Muscle of leg (tissue), 3 donors: ENCODE measurements at regions not wholly inside any gene's neighbourhood (a gene's known extent, or its start where the extent isn't known, plus 50 kb on each side); places are given as distances from the start of the nearest gene placed in this dataset.

Source experiments
- DNase-seq: peaks from one replicate; pipeline ENCODE4 v3.0.0; 2013
- H3K27ac ChIP-seq: one replicate; pipeline ENCODE4 v1.5.1; 2013; ENCODE audit warnings: mild to moderate bottlenecking, low read length, control low read depth
- H3K27me3 ChIP-seq: one replicate; pipeline ENCODE4 v1.6.1; 2013; ENCODE audit warnings: low read length; ENCODE audit not compliant: control insufficient read depth, insufficient read depth
- H3K36me3 ChIP-seq: one replicate; pipeline ENCODE4 v1.6.1; 2013; ENCODE audit warnings: low read length; ENCODE audit not compliant: control insufficient read depth, insufficient read depth
- H3K4me1 ChIP-seq: one replicate; pipeline ENCODE4 v1.6.1; 2013; ENCODE audit warnings: low read length; ENCODE audit not compliant: control insufficient read depth, insufficient read depth
- H3K4me3 ChIP-seq: one replicate; pipeline ENCODE4 v1.5.1; 2013; ENCODE audit warnings: low read length, control low read depth
- H3K9me3 ChIP-seq: replicated peaks from 2 replicates; pipeline ENCODE4 v1.6.1; 2013; ENCODE audit warnings: low read depth, low read length; ENCODE audit not compliant: control insufficient read depth
- WGBS: methylation state at CpG from one replicate; pipeline ENCODE4 v1.1.5; 2013; ENCODE audit warnings: missing lambda C conversion rate; ENCODE audit not compliant: insufficient coverage; 5-methylcytosine and 5-hydroxymethylcytosine counted together

- Histone ChIP-seq H3K27me3 (no peaks in the 10 kb centered on the region), H3K4me3 (no peak overlapping the region), H3K27ac (no peak overlapping the region), H3K36me3 (no peaks in the 10 kb centered on the region), H3K9me3 (no peaks in the 10 kb centered on the region), H3K4me1 (no peaks in the 10 kb centered on the region)
- WGBS: no CpG with 5 or more reads among the region's 1 CpG
- DNase-seq: no peak
These were observed 411.7 kb downstream of the HS3ST3B1 start for GRCh38 chr17:14712611-14713021.

GRCh38 chr17:14704121-14704520 is 403.2 kb downstream of the HS3ST3B1 start:
- Histone ChIP-seq H3K9me3 (no peaks in the 10 kb centered on the region), H3K4me1 (no peaks in the 10 kb centered on the region), H3K27me3 (no peaks in the 10 kb centered on the region), H3K27ac (no peak overlapping the region), H3K36me3 (no peaks in the 10 kb centered on the region), H3K4me3 (no peak overlapping the region)
- DNase-seq: no peak
- WGBS: no CpG with 5 or more reads among the region's 6 CpGs

- no peaks in the 10 kb centered on the region for H3K4me1 ChIP-seq
- H3K9me3 ChIP-seq: no peaks in the 10 kb centered on the region
- no peak overlapping the region for H3K27ac ChIP-seq
- H3K36me3 ChIP-seq: no peaks in the 10 kb centered on the region
- H3K27me3 ChIP-seq: no peaks in the 10 kb centered on the region
- H3K4me3 ChIP-seq: no peak overlapping the region
- no CpG with 5 or more reads among the region's 1 CpG for WGBS
- no peak for DNase-seq
These were observed 401.0 kb downstream of the HS3ST3B1 start for GRCh38 chr17:14701886-14702285.

- Histone ChIP-seq H3K36me3 (no peaks in the 10 kb centered on the region), H3K4me3 (no peak overlapping the region), H3K27ac (no peak overlapping the region), H3K4me1 (no peaks in the 10 kb centered on the region), H3K9me3 (no peaks in the 10 kb centered on the region), H3K27me3 (no peaks in the 10 kb centered on the region)
- no CpG with 5 or more reads among the region's 1 CpG for WGBS
- DNase-seq: no peak
These were observed 398.8 kb downstream of the HS3ST3B1 start for GRCh38 chr17:14699574-14700185.

- no peaks in the 10 kb centered on the region for H3K36me3 ChIP-seq
- H3K27ac ChIP-seq: no peak overlapping the region
- no CpG with 5 or more reads among the region's 1 CpG for WGBS
- H3K4me3 ChIP-seq: no peak overlapping the region
- H3K27me3 ChIP-seq: no peaks in the 10 kb centered on the region
- H3K4me1 ChIP-seq: no peaks in the 10 kb centered on the region
- no peaks in the 10 kb centered on the region for H3K9me3 ChIP-seq
- no peak for DNase-seq
These were observed 392.5 kb downstream of the HS3ST3B1 start for GRCh38 chr17:14693382-14693781.

- Histone ChIP-seq H3K4me1 (no peaks in the 10 kb centered on the region), H3K36me3 (no peaks in the 10 kb centered on the region), H3K27me3 (no peaks in the 10 kb centered on the region), H3K4me3 (no peak overlapping the region), H3K9me3 (no peaks in the 10 kb centered on the region), H3K27ac (no peak overlapping the region)
- no peak for DNase-seq
- WGBS: no CpG with 5 or more reads among the region's 2 CpGs
These were observed 389.8 kb downstream of the HS3ST3B1 start for GRCh38 chr17:14690704-14691103.

- 100% methylated on average over 1 of the region's 3 CpGs for WGBS
These were observed 387.3 kb downstream of the HS3ST3B1 start for GRCh38 chr17:14688134-14688533.

GRCh38 chr17:14672830-14673229 is 371.9 kb downstream of the HS3ST3B1 start:
- Histone ChIP-seq H3K27ac (no peak overlapping the region), H3K9me3 (no peaks in the 10 kb centered on the region), H3K27me3 (no peaks in the 10 kb centered on the region), H3K4me3 (no peak overlapping the region), H3K36me3 (no peaks in the 10 kb centered on the region), H3K4me1 (no peaks in the 10 kb centered on the region)
- 24% methylated on average over 2 of the region's 4 CpGs for WGBS
- DNase-seq: no peak

More at GRCh38 chr17:14688134-14688533, 387.3 kb downstream of the HS3ST3B1 start:
- DNase-seq: no peak
- H3K4me3 ChIP-seq: no peak overlapping the region
- no peak overlapping the region for H3K27ac ChIP-seq
- no peaks in the 10 kb centered on the region for H3K36me3 ChIP-seq
- H3K27me3 ChIP-seq: no peaks in the 10 kb centered on the region
- H3K4me1 ChIP-seq: no peaks in the 10 kb centered on the region
- no peaks in the 10 kb centered on the region for H3K9me3 ChIP-seq

- H3K4me3 ChIP-seq: no peak overlapping the region
- H3K4me1 ChIP-seq: no peaks in the 10 kb centered on the region
- no peak overlapping the region for H3K27ac ChIP-seq
- no CpG with 5 or more reads among the region's 1 CpG for WGBS
- DNase-seq: no peak
- H3K9me3 ChIP-seq: no peaks in the 10 kb centered on the region
- H3K36me3 ChIP-seq: no peaks in the 10 kb centered on the region
- no peaks in the 10 kb centered on the region for H3K27me3 ChIP-seq
These were observed 370.0 kb downstream of the HS3ST3B1 start for GRCh38 chr17:14670861-14671260.

- Histone ChIP-seq H3K27ac (no peak overlapping the region), H3K27me3 (no peaks in the 10 kb centered on the region), H3K36me3 (no peaks in the 10 kb centered on the region), H3K4me1 (no peaks in the 10 kb centered on the region), H3K4me3 (no peak overlapping the region), H3K9me3 (no peaks in the 10 kb centered on the region)
- 57% methylated on average over 1 of the region's 4 CpGs for WGBS
- no peak for DNase-seq
These were observed 363.6 kb downstream of the HS3ST3B1 start for GRCh38 chr17:14664511-14664910.

GRCh38 chr17:14641117-14641516 is 340.2 kb downstream of the HS3ST3B1 start:
- Histone ChIP-seq H3K27ac (no peak overlapping the region), H3K27me3 (no peaks in the 10 kb centered on the region)
- WGBS: no CpG with 5 or more reads among the region's 1 CpG

More at GRCh38 chr17:14641117-14641516, 340.2 kb downstream of the HS3ST3B1 start:
- Histone ChIP-seq H3K4me3 (no peak overlapping the region), H3K36me3 (no peaks in the 10 kb centered on the region), H3K9me3 (no peaks in the 10 kb centered on the region), H3K4me1 (no peaks in the 10 kb centered on the region)
- no peak for DNase-seq
